RWPE2 (cell line): ENCODE measurements at regions not wholly inside any gene's neighbourhood (a gene's known extent, or its start where the extent isn't known, plus 50 kb on each side); places are given as distances from the start of the nearest gene placed in this dataset.

ENCODE experiments used
- ATAC-seq: fragments of 200-7000 bp; cut with Tn5 transposase; 3 replicates; pipeline ENCODE4 v1.9.1; 2021; ENCODE audit warnings: low read depth
- DNase-seq: peaks from one replicate; pipeline ENCODE4 v3.0.0-alpha.2; 2020; ENCODE audit warnings: low spot score
- H3K27ac ChIP-seq: fragments of 450-650 bp; 2 replicates; pipeline ENCODE4 v1.5.1; 2017; ENCODE audit warnings: mild to moderate bottlenecking; ENCODE audit not compliant: poor library complexity, severe bottlenecking
- H3K27me3 ChIP-seq: fragments of 250-450 bp; sonication (Bioruptor Pico); 2 replicates; pipeline ENCODE4 v1.5.1; 2021; ENCODE audit warnings: mild to moderate bottlenecking, moderate library complexity; ENCODE audit not compliant: insufficient read depth, poor library complexity, severe bottlenecking
- H3K36me3 ChIP-seq: fragments of 250-450 bp; sonication (Bioruptor Pico); 2 replicates; pipeline ENCODE4 v1.5.1; 2020; ENCODE audit warnings: low read depth, mild to moderate bottlenecking, moderate library complexity
- H3K4me1 ChIP-seq: fragments of 250-450 bp; sonication (Bioruptor Pico); 2 replicates; pipeline ENCODE4 v1.5.1; 2021; ENCODE audit warnings: mild to moderate bottlenecking, moderate library complexity; ENCODE audit not compliant: insufficient read depth, poor library complexity, severe bottlenecking
- H3K4me3 ChIP-seq: fragments of 250-450 bp; sonication (Bioruptor Pico); 2 replicates; pipeline ENCODE4 v1.5.1; 2021; ENCODE audit warnings: mild to moderate bottlenecking, moderate library complexity; ENCODE audit not compliant: severe bottlenecking
- H3K9me3 ChIP-seq: fragments of 250-450 bp; sonication (Bioruptor Pico); 2 replicates; pipeline ENCODE4 v1.5.1; 2021; ENCODE audit warnings: mild to moderate bottlenecking, moderate library complexity; ENCODE audit not compliant: severe bottlenecking
- CTCF ChIP-seq: fragments of 450-650 bp; IDR thresholded peaks from one replicate; pipeline ENCODE4 v1.5.1; 2017; ENCODE audit warnings: mild to moderate bottlenecking, moderate library complexity; ENCODE audit not compliant: poor library complexity, severe bottlenecking

GRCh38 chr4:149997881-149998421 lies 80.3 kb upstream of the DCLK2 start:
- Histone ChIP-seq H3K27me3 (no peaks in the 10 kb centered on the region), H3K36me3 (no peaks in the 10 kb centered on the region), H3K27ac (no peak overlapping the region), H3K4me3 (no peak overlapping the region), H3K4me1 (peaks cover 4% of the 10 kb centered on the region), H3K9me3 (no peaks in the 10 kb centered on the region)
- DNase-seq (no peak), ATAC-seq (peak; percentile 71)
- no peak for TF ChIP-seq CTCF

GRCh38 chr4:149999485-150000074 lies 78.7 kb upstream of the DCLK2 start:
- DNase-seq = no peak
- H3K36me3 ChIP-seq = no peaks in the 10 kb centered on the region
- no peaks in the 10 kb centered on the region for H3K9me3 ChIP-seq
- ATAC-seq = peak; percentile 51; the same call in 1 of the 3 replicates
- peaks cover 4% of the 10 kb centered on the region for H3K4me1 ChIP-seq
- TF ChIP-seq CTCF = peak; percentile 90
- H3K4me3 ChIP-seq = no peak overlapping the region
- no peak overlapping the region for H3K27ac ChIP-seq
- H3K27me3 ChIP-seq = no peaks in the 10 kb centered on the region

- Histone ChIP-seq H3K36me3 (no peaks in the 10 kb centered on the region), H3K4me3 (no peak overlapping the region), H3K4me1 (peaks cover 4% of the 10 kb centered on the region), H3K9me3 (no peaks in the 10 kb centered on the region), H3K27me3 (no peaks in the 10 kb centered on the region), H3K27ac (no peak overlapping the region)
- no peak for TF ChIP-seq CTCF
- ATAC-seq = peak; percentile 57; the same call in 1 of the 3 replicates
- DNase-seq = no peak
Observed at GRCh38 chr4:150001815-150002214, 76.4 kb upstream of the DCLK2 start.

- H3K36me3 ChIP-seq = no peaks in the 10 kb centered on the region
- no peak overlapping the region for H3K27ac ChIP-seq
- no peak for DNase-seq
- no peak overlapping the region for H3K4me3 ChIP-seq
- no peaks in the 10 kb centered on the region for H3K9me3 ChIP-seq
- no peaks in the 10 kb centered on the region for H3K27me3 ChIP-seq
- no peak for TF ChIP-seq CTCF
- peaks cover 4% of the 10 kb centered on the region for H3K4me1 ChIP-seq
- no peak for ATAC-seq
Observed at GRCh38 chr4:150002561-150002960, 75.7 kb upstream of the DCLK2 start.

- Histone ChIP-seq H3K4me1 (no peaks in the 10 kb centered on the region), H3K27ac (no peak overlapping the region), H3K27me3 (no peaks in the 10 kb centered on the region), H3K4me3 (no peak overlapping the region), H3K9me3 (no peaks in the 10 kb centered on the region), H3K36me3 (no peaks in the 10 kb centered on the region)
- ATAC-seq (no peak), DNase-seq (no peak)
- no peak for TF ChIP-seq CTCF
Observed at GRCh38 chr4:150004481-150004880, 73.8 kb upstream of the DCLK2 start.
